ENCODE measurements at regions not wholly inside any gene's neighbourhood (a gene's known extent, or its start where the extent isn't known, plus 50 kb on each side); places are given as distances from the start of the nearest gene placed in this dataset.

DNA sequence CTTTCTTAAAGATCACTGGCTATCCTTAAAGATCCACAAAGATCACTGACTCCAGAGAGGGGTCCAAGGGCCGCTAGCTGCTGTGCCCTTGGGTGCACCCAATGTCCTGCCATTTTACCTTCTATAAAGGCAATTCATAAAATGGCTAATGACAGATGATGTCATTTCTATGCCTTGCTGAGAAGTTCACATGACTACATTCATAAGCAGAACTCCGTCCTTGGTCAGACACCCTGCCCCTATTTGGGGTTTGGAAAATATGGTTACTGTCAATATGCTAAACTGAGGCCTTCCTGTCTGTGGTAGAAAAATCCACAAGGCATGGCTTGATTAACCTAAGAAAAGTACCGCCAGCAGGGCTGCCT lies 60.9 kb upstream of the BMAL1 start:
- TF ChIP-seq ARNTL (CRISPR knock-in tag; IDR thresholded peaks at IDR 0.05; ENCODE audit: borderline replicate concordance, low read depth) (no peak), ZFP3 (CRISPR knock-in tag; IDR thresholded peaks at IDR 0.05) (no peak)
